ENCODE measurements at regions not wholly inside any gene's neighbourhood (a gene's known extent, or its start where the extent isn't known, plus 50 kb on each side); places are given as distances from the start of the nearest gene placed in this dataset.

DNA sequence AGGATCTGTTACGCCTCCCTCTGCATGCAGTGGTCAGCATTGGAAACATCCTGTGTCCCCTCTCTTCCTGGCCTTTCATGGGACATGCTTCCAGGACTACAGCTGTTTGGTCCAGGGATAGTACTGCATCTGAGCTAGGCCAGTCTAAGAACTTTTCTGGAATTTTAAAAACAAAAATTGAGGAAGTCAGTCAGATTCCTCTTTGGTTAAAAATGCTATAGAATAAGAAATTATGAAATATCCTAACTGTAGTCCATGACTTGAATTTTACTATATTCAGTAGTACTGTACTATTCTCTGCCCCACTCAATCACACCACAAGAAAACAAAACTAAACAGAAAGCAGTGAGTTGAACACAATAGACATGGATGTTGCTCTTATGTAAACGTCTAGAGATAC is 201.0 kb upstream of the CADM1 start:
- 82% methylated on average over 2 of the region's 2 CpGs for WGBS, 2 donors (ENCODE audit: low coverage in 1 of 2)
- no peak for ATAC-seq
- no peak for TF ChIP-seq EP300 (IDR thresholded peaks at IDR 0.05)
- TF ChIP-seq POLR2A (IDR thresholded peaks at IDR 0.05), result no peak
- no peak for TF ChIP-seq POLR2AphosphoS5 (IDR thresholded peaks at IDR 0.05)
- TF ChIP-seq, protein P1, sequence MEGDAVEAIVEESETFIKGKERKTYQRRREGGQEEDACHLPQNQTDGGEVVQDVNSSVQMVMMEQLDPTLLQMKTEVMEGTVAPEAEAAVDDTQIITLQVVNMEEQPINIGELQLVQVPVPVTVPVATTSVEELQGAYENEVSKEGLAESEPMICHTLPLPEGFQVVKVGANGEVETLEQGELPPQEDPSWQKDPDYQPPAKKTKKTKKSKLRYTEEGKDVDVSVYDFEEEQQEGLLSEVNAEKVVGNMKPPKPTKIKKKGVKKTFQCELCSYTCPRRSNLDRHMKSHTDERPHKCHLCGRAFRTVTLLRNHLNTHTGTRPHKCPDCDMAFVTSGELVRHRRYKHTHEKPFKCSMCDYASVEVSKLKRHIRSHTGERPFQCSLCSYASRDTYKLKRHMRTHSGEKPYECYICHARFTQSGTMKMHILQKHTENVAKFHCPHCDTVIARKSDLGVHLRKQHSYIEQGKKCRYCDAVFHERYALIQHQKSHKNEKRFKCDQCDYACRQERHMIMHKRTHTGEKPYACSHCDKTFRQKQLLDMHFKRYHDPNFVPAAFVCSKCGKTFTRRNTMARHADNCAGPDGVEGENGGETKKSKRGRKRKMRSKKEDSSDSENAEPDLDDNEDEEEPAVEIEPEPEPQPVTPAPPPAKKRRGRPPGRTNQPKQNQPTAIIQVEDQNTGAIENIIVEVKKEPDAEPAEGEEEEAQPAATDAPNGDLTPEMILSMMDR (IDR thresholded peaks at IDR 0.05), result no peak
- Histone ChIP-seq H3K4me3 (no peak overlapping the region), H3K9me3 (no peaks in the 10 kb centered on the region), H3K27me3 (no peaks in the 10 kb centered on the region), H3K27ac (no peak overlapping the region), H3K36me3 (no peaks in the 10 kb centered on the region), H3K4me1 (peaks cover under 1 to 24% (median 1%) of the 10 kb centered on the region in 3 donors)

DNA sequence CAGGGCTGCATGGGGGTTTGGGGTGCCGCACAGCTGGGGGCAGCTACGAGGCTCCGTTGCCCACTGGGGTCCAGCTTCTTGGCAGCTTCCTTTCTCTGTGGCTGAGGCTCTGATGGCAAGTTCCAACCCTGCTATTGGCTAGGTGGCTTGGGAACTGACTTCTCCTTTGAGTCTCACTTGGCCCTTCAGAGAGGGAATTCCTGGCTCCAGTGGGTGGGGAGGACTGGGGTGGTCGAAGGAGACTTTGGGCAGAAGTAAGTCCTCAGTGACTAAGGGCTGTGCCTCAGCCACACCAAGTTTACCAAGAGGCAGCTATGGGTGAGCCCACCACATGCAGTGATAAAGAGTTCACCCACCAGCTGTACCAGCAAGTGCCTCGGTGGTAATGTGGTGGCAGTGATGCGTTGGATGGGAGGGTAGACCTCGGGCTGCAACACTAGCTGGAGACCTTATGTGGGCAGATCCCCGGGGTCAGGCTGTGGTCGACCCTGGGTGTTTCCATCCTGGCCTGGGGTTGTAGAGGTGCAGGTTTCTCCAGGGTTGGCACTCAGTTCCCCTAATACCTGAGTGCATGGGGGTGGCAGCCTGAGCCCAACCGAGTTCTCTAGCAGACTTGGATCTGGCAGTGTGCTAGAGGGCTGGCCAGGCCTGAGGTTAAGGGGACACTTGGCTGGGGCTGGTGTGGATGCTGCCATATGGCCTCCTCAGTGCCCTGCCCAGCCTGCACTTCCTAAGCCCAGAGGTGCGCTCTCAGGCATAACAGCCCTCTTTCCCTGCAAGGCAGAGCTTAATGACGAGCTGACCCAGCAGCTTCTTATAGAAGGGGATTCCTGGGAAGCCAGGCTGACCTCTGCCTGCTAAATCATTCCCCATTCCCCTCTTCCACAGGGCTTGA is 197.0 kb upstream of the CADM1 start:
- TF ChIP-seq POLR2A (IDR thresholded peaks at IDR 0.05) (no peak), POLR2AphosphoS5 (IDR thresholded peaks at IDR 0.05) (no peak), EP300 (IDR thresholded peaks at IDR 0.05) (no peak)
- TF ChIP-seq, protein P1 (IDR thresholded peaks at IDR 0.05), result no peak
- ATAC-seq, result no peak

DNA sequence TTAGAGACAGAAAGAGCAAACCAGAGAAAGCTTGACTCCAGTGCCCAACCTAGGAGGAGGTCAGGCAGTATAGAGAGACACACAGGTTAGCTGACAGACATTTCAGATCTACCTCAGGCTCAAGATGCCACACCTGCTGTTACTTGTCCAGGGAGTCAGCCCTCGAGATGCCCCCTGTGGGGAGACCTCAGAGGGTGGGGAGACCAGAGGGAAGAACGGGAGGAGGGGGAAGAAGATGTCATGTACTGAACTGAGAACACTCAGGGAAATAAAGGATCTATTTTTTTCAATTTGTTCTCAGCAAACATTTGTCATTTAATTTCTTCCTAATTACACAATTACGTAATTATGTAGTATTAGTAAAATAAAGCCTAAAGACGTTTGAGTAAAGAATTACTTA is 196.3 kb upstream of the CADM1 start:
- H3K4me3 ChIP-seq, result no peak overlapping the region
- H3K27me3 ChIP-seq, result no peaks in the 10 kb centered on the region
- no peaks in the 10 kb centered on the region for H3K36me3 ChIP-seq
- TF ChIP-seq, protein P1 (IDR thresholded peaks at IDR 0.05), result no peak
- TF ChIP-seq POLR2AphosphoS5 (IDR thresholded peaks at IDR 0.05) (no peak), EP300 (IDR thresholded peaks at IDR 0.05) (no peak), POLR2A (IDR thresholded peaks at IDR 0.05) (no peak)
- WGBS, 2 donors (ENCODE audit: low coverage in 1 of 2), result 38 to 57% methylated on average over 2 to 4 of the region's 4 CpGs
- ATAC-seq, result no peak
- H3K4me1 ChIP-seq, result peaks cover 3 to 45% (median 6%) of the 10 kb centered on the region in 3 donors
- H3K27ac ChIP-seq, result peak overlapping the region; percentile 1 to 69 (median 64)
- no peaks in the 10 kb centered on the region for H3K9me3 ChIP-seq

More for the DNA sequence above, 197.0 kb upstream of the CADM1 start:
- Histone ChIP-seq H3K4me3 (no peak overlapping the region), H3K27ac (no peak overlapping the region), H3K36me3 (no peaks in the 10 kb centered on the region), H3K4me1 (peaks cover 3 to 37% (median 6%) of the 10 kb centered on the region in 3 donors), H3K27me3 (no peaks in the 10 kb centered on the region), H3K9me3 (no peaks in the 10 kb centered on the region)
- WGBS, 2 donors (ENCODE audit: low coverage in 1 of 2), result 43 to 75% methylated on average over 4 to 7 of the region's 12 CpGs

DNA sequence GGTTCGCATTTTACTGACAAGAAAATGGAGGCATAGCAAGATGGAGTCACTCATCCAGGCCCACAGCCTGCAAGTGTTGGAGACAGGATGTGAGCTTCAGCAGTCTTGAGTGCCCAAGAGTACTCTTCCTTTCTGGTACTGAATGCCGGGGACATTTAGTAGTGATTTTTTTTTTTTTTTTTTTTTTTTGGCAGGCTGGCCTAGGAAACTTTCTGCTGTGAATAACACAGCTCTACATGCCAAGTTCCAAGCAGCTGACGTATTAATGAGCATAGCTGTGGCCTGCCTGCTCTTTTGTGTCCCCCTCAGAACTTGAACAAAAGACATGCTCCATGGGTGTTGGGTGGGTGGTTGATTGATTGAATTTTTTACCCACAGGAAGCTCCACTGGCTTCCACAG is 195.5 kb upstream of the CADM1 start:
- 31 to 38% methylated on average over 2 to 3 of the region's 3 CpGs for WGBS, 2 donors (ENCODE audit: low coverage in 1 of 2)
- peaks cover 3 to 45% (median 6%) of the 10 kb centered on the region in 3 donors for H3K4me1 ChIP-seq
- peak overlapping the region in 3 of 4 donors; percentile 63 to 69 (median 65) for H3K27ac ChIP-seq
- H3K9me3 ChIP-seq, result no peaks in the 10 kb centered on the region
- no peak overlapping the region for H3K4me3 ChIP-seq
- no peaks in the 10 kb centered on the region for H3K36me3 ChIP-seq
- TF ChIP-seq POLR2AphosphoS5 (IDR thresholded peaks at IDR 0.05), result peak; percentile 65
- TF ChIP-seq EP300 (IDR thresholded peaks at IDR 0.05), result no peak
- no peaks in the 10 kb centered on the region for H3K27me3 ChIP-seq
- peak; percentile 83 for ATAC-seq

DNA sequence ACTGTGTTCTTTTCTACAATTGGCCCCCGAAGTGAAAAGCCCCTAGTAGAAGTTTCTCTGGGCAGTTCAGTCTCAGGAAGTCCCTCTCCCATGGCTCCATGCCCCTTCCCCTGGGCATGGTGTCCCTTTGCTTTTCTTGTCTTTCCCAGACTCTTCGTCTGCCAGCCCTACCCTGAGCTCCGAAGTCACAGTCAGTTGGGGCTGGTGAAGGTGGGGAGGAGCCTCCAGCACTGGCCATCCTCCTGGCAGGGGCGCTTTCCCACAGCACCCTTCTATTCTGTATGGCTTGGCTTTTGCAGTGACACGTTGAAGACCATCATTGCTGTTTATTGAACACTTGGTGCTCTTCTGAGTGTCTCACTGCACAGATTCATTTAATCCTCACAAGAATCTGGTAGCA is 195.1 kb upstream of the CADM1 start:
- Histone ChIP-seq H3K27me3 (no peaks in the 10 kb centered on the region), H3K9me3 (no peaks in the 10 kb centered on the region), H3K36me3 (no peaks in the 10 kb centered on the region), H3K4me1 (peaks cover 3 to 45% (median 6%) of the 10 kb centered on the region in 3 donors), H3K4me3 (no peak overlapping the region), H3K27ac (peak overlapping the region in 3 of 4 donors; percentile 46 to 69 (median 63))
- WGBS, 2 donors (ENCODE audit: low coverage in 1 of 2), result 59 to 73% methylated on average over 4 to 5 of the region's 5 CpGs
- TF ChIP-seq POLR2AphosphoS5 (IDR thresholded peaks at IDR 0.05) (no peak), EP300 (IDR thresholded peaks at IDR 0.05) (no peak), POLR2A (IDR thresholded peaks at IDR 0.05) (no peak)
- TF ChIP-seq, protein P1 (IDR thresholded peaks at IDR 0.05), result no peak
- no peak for ATAC-seq

All from gastroesophageal sphincter (tissue), 4 donors.